ENCODE measurements at regions not wholly inside any gene's neighbourhood (a gene's known extent, or its start where the extent isn't known, plus 50 kb on each side); places are given as distances from the start of the nearest gene placed in this dataset.

DNA sequence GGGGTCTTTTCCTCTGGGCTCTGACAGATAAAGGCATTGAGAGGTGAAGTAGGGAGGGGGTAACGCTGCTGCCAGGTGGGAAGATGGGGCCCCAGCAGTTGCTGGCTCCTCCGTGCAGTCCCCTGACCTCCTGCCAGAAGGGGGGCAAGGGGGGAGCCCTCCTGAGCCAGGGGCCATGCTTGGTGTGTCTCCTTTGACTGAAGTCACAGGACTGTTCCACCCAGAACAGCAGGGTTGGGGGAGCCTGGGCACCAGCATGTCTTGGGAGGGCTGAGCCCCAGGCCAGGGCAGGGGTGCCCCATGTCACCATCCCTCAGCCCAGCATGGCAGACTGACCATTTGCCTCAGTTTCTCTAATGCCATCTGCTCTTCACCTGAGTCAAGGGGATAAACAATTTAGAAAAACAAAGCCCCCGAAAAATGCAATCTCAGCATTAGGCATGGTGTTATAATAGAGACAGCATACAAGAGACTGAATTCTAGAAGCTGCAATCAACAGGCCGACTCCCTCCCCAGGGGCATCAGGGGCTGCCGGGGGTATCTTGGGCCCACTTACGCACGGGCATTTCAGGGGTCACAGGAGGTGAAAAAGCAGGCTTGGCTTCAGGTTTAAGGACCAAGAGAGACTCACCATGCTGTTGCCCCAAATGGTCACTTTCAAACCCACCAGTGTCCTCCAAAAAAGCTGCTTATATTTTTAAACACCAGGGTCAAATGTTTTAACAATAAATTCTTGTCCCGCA is 108.6 kb upstream of the GPR26 start:
- Histone ChIP-seq H3K4me3 (no peak overlapping the region), H3K36me3 (no peaks in the 10 kb centered on the region), H3K27me3 (no peaks in the 10 kb centered on the region), H3K9me3 (no peaks in the 10 kb centered on the region), H3K27ac (no peak overlapping the region), H3K4me1 (peaks cover 0 to 3% (median 1%) of the 10 kb centered on the region in 4 donors)
- DNase-seq (no peak), ATAC-seq (ENCODE audit: low FRiP score in 2 of 2) (no peak)
- WGBS, 2 donors: 67 to 82% methylated on average over 8 of the region's 8 CpGs
- TF ChIP-seq POLR2AphosphoS5 (IDR thresholded peaks at IDR 0.05) (no peak), EP300 (IDR thresholded peaks at IDR 0.05) (no peak), POLR2A (IDR thresholded peaks at IDR 0.05) (no peak)
- TF ChIP-seq, protein P1, sequence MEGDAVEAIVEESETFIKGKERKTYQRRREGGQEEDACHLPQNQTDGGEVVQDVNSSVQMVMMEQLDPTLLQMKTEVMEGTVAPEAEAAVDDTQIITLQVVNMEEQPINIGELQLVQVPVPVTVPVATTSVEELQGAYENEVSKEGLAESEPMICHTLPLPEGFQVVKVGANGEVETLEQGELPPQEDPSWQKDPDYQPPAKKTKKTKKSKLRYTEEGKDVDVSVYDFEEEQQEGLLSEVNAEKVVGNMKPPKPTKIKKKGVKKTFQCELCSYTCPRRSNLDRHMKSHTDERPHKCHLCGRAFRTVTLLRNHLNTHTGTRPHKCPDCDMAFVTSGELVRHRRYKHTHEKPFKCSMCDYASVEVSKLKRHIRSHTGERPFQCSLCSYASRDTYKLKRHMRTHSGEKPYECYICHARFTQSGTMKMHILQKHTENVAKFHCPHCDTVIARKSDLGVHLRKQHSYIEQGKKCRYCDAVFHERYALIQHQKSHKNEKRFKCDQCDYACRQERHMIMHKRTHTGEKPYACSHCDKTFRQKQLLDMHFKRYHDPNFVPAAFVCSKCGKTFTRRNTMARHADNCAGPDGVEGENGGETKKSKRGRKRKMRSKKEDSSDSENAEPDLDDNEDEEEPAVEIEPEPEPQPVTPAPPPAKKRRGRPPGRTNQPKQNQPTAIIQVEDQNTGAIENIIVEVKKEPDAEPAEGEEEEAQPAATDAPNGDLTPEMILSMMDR (IDR thresholded peaks at IDR 0.05): no peak

GRCh38 chr10:123558651-123559050 is 107.5 kb upstream of the GPR26 start:
- H3K27ac ChIP-seq: no peak overlapping the region
- no peaks in the 10 kb centered on the region for H3K36me3 ChIP-seq
- ATAC-seq (ENCODE audit: low FRiP score in 2 of 2) (no peak), DNase-seq (peak in 1 of 2 donors; percentile 58)
- peaks cover 0 to 3% (median 1%) of the 10 kb centered on the region in 4 donors for H3K4me1 ChIP-seq
- TF ChIP-seq, protein P1 (IDR thresholded peaks at IDR 0.05): no peak
- TF ChIP-seq EP300 (IDR thresholded peaks at IDR 0.05): no peak
- no peak for TF ChIP-seq POLR2A (IDR thresholded peaks at IDR 0.05)
- TF ChIP-seq POLR2AphosphoS5 (IDR thresholded peaks at IDR 0.05): no peak
- H3K4me3 ChIP-seq: no peak overlapping the region
- 55 to 78% methylated on average over 5 to 17 of the region's 17 CpGs for WGBS, 2 donors
- no peaks in the 10 kb centered on the region for H3K9me3 ChIP-seq
- no peaks in the 10 kb centered on the region for H3K27me3 ChIP-seq

DNA sequence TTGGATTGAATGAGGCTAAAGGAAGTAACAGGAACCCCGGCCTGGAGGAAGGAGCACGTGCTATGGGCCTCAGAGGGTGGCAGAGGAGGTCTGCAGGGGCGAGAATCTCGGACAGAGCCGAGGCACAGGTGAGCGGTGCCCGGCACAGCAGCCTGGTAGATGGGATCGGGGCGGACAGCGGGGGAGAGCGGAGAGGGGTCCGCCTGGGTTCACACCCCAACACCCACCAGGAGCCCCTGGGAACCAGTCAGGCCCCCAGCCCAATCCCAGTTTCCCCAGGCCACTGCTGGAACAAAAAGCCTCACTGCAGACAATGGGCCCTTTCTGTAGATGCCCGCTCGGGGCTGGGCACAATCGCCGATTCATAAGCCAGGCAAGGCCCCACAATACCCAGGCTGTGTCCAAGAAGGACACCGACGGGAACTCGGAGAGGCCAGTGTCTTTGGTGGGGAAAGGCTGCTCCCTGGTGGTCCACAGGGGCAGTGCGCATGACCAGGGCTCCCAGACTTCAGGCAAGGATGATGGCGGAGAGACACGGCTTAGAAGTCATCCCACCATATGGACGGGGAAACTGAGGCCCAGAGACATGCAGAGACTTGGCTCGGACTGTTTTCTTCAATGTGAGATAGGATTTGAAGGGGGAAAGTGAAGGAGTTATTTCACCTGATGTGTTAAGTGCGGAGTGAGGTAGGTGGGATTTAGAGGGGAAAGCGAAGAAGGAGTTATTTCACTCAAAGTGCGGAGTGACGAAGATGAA is 106.9 kb upstream of the GPR26 start:
- Histone ChIP-seq H3K9me3 (no peaks in the 10 kb centered on the region), H3K27me3 (no peaks in the 10 kb centered on the region), H3K27ac (no peak overlapping the region), H3K4me1 (peaks cover 0 to 3% (median 1%) of the 10 kb centered on the region in 4 donors), H3K4me3 (no peak overlapping the region), H3K36me3 (no peaks in the 10 kb centered on the region)
- WGBS, 2 donors: 53 to 68% methylated on average over 22 to 27 of the region's 28 CpGs
- ATAC-seq (ENCODE audit: low FRiP score in 2 of 2) (peak; percentile 53 to 85), DNase-seq (peak; percentile 69 to 78)
- TF ChIP-seq, protein P1 (IDR thresholded peaks at IDR 0.05): peak; percentile 91 to 98 (median 96)
- no peak for TF ChIP-seq POLR2AphosphoS5 (IDR thresholded peaks at IDR 0.05)

DNA sequence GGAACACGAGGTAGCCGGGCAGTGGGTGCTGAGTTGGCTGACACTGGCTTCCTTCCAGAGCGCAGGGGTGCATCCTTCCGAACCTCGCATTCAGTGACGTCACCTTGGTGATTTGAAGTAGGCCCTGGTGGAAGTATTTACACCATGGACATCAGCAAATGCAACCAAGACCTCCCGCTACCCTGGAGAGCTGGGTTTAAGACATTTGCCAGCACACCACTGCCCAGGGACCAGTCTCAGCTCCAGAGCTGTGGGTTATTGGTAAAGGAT is 106.4 kb upstream of the GPR26 start:
- DNase-seq (no peak), ATAC-seq (ENCODE audit: low FRiP score in 2 of 2) (no peak)
- WGBS, 2 donors: 62 to 70% methylated on average over 7 of the region's 7 CpGs
- Histone ChIP-seq H3K27ac (no peak overlapping the region), H3K4me1 (peaks cover 0 to 3% (median 1%) of the 10 kb centered on the region in 4 donors), H3K36me3 (no peaks in the 10 kb centered on the region), H3K4me3 (no peak overlapping the region), H3K27me3 (no peaks in the 10 kb centered on the region), H3K9me3 (no peaks in the 10 kb centered on the region)
- TF ChIP-seq POLR2A (IDR thresholded peaks at IDR 0.05) (no peak), EP300 (IDR thresholded peaks at IDR 0.05) (no peak)

- DNase-seq (no peak), ATAC-seq (ENCODE audit: low FRiP score in 2 of 2) (no peak)
- H3K27me3 ChIP-seq: no peaks in the 10 kb centered on the region
- 59 to 72% methylated on average over 9 to 13 of the region's 13 CpGs for WGBS, 2 donors
- no peak overlapping the region for H3K27ac ChIP-seq
- no peaks in the 10 kb centered on the region for H3K9me3 ChIP-seq
- H3K4me3 ChIP-seq: no peak overlapping the region
- TF ChIP-seq POLR2AphosphoS5 (IDR thresholded peaks at IDR 0.05) (no peak), EP300 (IDR thresholded peaks at IDR 0.05) (no peak), POLR2A (IDR thresholded peaks at IDR 0.05) (no peak)
- TF ChIP-seq, protein P1 (IDR thresholded peaks at IDR 0.05): no peak
- no peaks in the 10 kb centered on the region for H3K36me3 ChIP-seq
- peaks cover 0 to 3% (median 1%) of the 10 kb centered on the region in 4 donors for H3K4me1 ChIP-seq
Observed at GRCh38 chr10:123560301-123561140, 105.6 kb upstream of the GPR26 start.
